H1 (cell line): ENCODE measurements at regions not wholly inside any gene's neighbourhood (a gene's known extent, or its start where the extent isn't known, plus 50 kb on each side); places are given as distances from the start of the nearest gene placed in this dataset.

Experiments used
- CEBPB ChIP-seq: IDR thresholded peaks from 2 replicates; pipeline ENCODE4 v1.6.1; 2012; ENCODE audit warnings: low read depth, low read length
- CREB1 ChIP-seq: IDR thresholded peaks from 2 replicates; pipeline ENCODE4 v1.6.1; 2012; ENCODE audit warnings: inconsistent platforms
- EZH2 ChIP-seq: fragments of 200-600 bp; sonication (generic); IDR thresholded peaks from 2 replicates; pipeline ENCODE4 v1.7.1; 2012; ENCODE audit warnings: low read depth, mild to moderate bottlenecking, moderate library complexity, low read length, inconsistent platforms; ENCODE audit not compliant: severe bottlenecking
- HDAC2 ChIP-seq, 2 experiments: fragments of 300-600 bp in 1 of 2; sonication (generic) in 1 of 2; IDR thresholded peaks; 2 replicates each; pipeline ENCODE4 v1.6.1; 2011 to 2012; ENCODE audit warnings: low read depth in 2 of 2, low read length in 2 of 2, mild to moderate bottlenecking in 2 of 2, moderate library complexity in 2 of 2, borderline replicate concordance in 1 of 2, inconsistent platforms in 1 of 2
- MAFK ChIP-seq: IDR thresholded peaks from 2 replicates; pipeline ENCODE4 v1.6.1; 2012; ENCODE audit warnings: low read depth, mild to moderate bottlenecking, improper control_type of control experiment, low read length
- POLR2A ChIP-seq, 2 experiments: IDR thresholded peaks; 1 replicate in 1 of 2; 2 replicates in 1 of 2; pipeline ENCODE4 v1.6.1; 2011; ENCODE audit warnings: low read depth in 2 of 2, low read length in 2 of 2, mild to moderate bottlenecking in 2 of 2; ENCODE audit errors: control extremely low read depth in 1 of 2
- POLR2AphosphoS5 ChIP-seq: IDR thresholded peaks from 2 replicates; pipeline ENCODE4 v1.6.1; 2011; ENCODE audit warnings: low read depth, low read length
- SIN3A ChIP-seq, 2 experiments: IDR thresholded peaks in 1 of 2; conservative IDR thresholded peaks in 1 of 2; 2 replicates each; pipeline ENCODE4 v1.6.1; 2011 to 2012; ENCODE audit warnings: low read length in 2 of 2, improper control_type of control experiment in 1 of 2, low read depth in 1 of 2, mild to moderate bottlenecking in 1 of 2
- SUZ12 ChIP-seq: fragments of 200-600 bp; sonication (generic); IDR thresholded peaks from 2 replicates; pipeline ENCODE4 v1.6.1; 2012; ENCODE audit warnings: mild to moderate bottlenecking, inconsistent platforms, low read length, moderate library complexity, mixed read lengths
- TEAD4 ChIP-seq: IDR thresholded peaks from 2 replicates; pipeline ENCODE4 v1.6.1; 2012; ENCODE audit warnings: low read depth, low read length, inconsistent platforms, mixed read lengths
- TF ChIP-seq, protein P1 (sequence below), 3 experiments: IDR thresholded peaks; 1 replicate in 2 of 3; 2 replicates in 1 of 3; pipeline versions ENCODE4 v1.5.1 to v1.6.1; 2011; ENCODE audit warnings: low read length in 3 of 3, mild to moderate bottlenecking in 3 of 3, inconsistent platforms in 2 of 3, low read depth in 1 of 3, moderate library complexity in 1 of 3; ENCODE audit not compliant: insufficient read depth in 1 of 3; ENCODE audit errors: control extremely low read depth in 1 of 3

DNA sequence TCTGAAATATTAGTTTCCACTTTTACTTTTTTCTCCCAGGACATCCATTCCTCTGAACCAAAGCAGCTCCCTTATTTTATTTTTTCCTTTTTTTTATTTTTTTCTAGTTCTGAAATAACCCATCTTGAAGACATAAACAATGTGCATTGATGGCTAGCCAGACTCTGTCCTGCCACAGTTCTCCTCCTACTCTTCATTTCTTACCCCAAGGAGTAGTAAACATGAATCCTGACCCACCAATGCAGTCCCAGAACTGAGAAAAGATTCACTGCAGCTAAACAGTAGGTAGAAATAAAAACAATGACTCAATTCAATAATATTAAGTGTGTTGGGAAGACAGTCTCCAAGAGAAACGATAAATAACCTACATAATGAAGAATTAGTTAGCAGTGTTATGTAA, 65.7 kb upstream of the NOVA1 start:
- TF ChIP-seq POLR2A (IDR thresholded peaks at IDR 0.05; ENCODE audit: control extremely low read depth in 1 of 2, low read depth in 2 of 2, low read length in 2 of 2), result no peak
- TF ChIP-seq POLR2AphosphoS5, result no peak
- TF ChIP-seq HDAC2 (IDR thresholded peaks at IDR 0.05; ENCODE audit: borderline replicate concordance in 1 of 2, low read depth in 2 of 2, low read length in 2 of 2), result no peak
- no peak for TF ChIP-seq EZH2
- no peak for TF ChIP-seq CREB1
- no peak for TF ChIP-seq SUZ12
- no peak for TF ChIP-seq CEBPB
- TF ChIP-seq, protein P1, sequence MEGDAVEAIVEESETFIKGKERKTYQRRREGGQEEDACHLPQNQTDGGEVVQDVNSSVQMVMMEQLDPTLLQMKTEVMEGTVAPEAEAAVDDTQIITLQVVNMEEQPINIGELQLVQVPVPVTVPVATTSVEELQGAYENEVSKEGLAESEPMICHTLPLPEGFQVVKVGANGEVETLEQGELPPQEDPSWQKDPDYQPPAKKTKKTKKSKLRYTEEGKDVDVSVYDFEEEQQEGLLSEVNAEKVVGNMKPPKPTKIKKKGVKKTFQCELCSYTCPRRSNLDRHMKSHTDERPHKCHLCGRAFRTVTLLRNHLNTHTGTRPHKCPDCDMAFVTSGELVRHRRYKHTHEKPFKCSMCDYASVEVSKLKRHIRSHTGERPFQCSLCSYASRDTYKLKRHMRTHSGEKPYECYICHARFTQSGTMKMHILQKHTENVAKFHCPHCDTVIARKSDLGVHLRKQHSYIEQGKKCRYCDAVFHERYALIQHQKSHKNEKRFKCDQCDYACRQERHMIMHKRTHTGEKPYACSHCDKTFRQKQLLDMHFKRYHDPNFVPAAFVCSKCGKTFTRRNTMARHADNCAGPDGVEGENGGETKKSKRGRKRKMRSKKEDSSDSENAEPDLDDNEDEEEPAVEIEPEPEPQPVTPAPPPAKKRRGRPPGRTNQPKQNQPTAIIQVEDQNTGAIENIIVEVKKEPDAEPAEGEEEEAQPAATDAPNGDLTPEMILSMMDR (IDR thresholded peaks at IDR 0.05; ENCODE audit: control extremely low read depth in 1 of 3, insufficient read depth in 1 of 3, low read depth in 1 of 3, low read length in 3 of 3), result no peak
- TF ChIP-seq MAFK, result no peak
- no peak for TF ChIP-seq SIN3A (conservative IDR thresholded peaks at IDR 0.05 in 1 of 2, IDR thresholded peaks at IDR 0.05 in 1 of 2; ENCODE audit: low read depth in 1 of 2, low read length in 2 of 2)
- TF ChIP-seq TEAD4, result no peak
